MM.1S (cell line): ENCODE measurements at regions not wholly inside any gene's neighbourhood (a gene's known extent, or its start where the extent isn't known, plus 50 kb on each side); places are given as distances from the start of the nearest gene placed in this dataset.

Experiments used
- CTCF ChIP-seq: fragments of 300-600 bp; sonication (generic); IDR thresholded peaks from 2 replicates; pipeline ENCODE4 v1.5.1; 2016; ENCODE audit warnings: antibody characterized with exemption, low read length, mixed read lengths
- EZH2 ChIP-seq: fragments of 300-600 bp; sonication (generic); optimal IDR thresholded peaks from 2 replicates; pipeline ENCODE3; 2017; ENCODE audit warnings: low read depth, mild to moderate bottlenecking, antibody characterized with exemption, low read length, mixed read lengths

- no peak for TF ChIP-seq EZH2
- TF ChIP-seq CTCF, result no peak
These were observed 1348.3 kb upstream of the CDH9 start for GRCh38 chr5:28386712-28387111.
